HepG2 (cell line): ENCODE measurements at regions not wholly inside any gene's neighbourhood (a gene's known extent, or its start where the extent isn't known, plus 50 kb on each side); places are given as distances from the start of the nearest gene placed in this dataset.

Experiments used
- ARNTL ChIP-seq: sonication (generic); formaldehyde crosslinking; IDR thresholded peaks from 2 replicates; pipeline ENCODE4 v1.4.0; 2020; ENCODE audit warnings: mild to moderate bottlenecking, missing genetic modification reagents
- ATF7 ChIP-seq, 2 experiments: fragments of 450-650 bp in 1 of 2; sonication (generic) in 1 of 2; formaldehyde crosslinking in 1 of 2; IDR thresholded peaks; 2 replicates each; pipeline versions ENCODE4 v1.4.0 to v1.6.1; 2016 to 2020; ENCODE audit warnings: antibody characterized with exemption in 1 of 2, mild to moderate bottlenecking in 1 of 2, missing genetic modification reagents in 1 of 2
- CC2D1A ChIP-seq: sonication (generic); formaldehyde crosslinking; IDR thresholded peaks from 2 replicates; pipeline ENCODE4 v1.8.1; 2023; ENCODE audit warnings: mild to moderate bottlenecking, missing genetic modification reagents
- ESRRA ChIP-seq: sonication (generic); formaldehyde crosslinking; IDR thresholded peaks from 2 replicates; pipeline ENCODE4 v1.5.1; 2020; ENCODE audit warnings: mild to moderate bottlenecking, low read depth, missing genetic modification reagents
- GABPB1 ChIP-seq: IDR thresholded peaks from 2 replicates; pipeline ENCODE4 v1.6.1; 2016; ENCODE audit warnings: mild to moderate bottlenecking, missing genetic modification reagents, moderate library complexity, missing compliant biosample characterization
- MIXL1 ChIP-seq: IDR thresholded peaks from 2 replicates; pipeline ENCODE4 v1.6.1; 2016
- NFATC3 ChIP-seq: sonication (generic); formaldehyde crosslinking; IDR thresholded peaks from 2 replicates; pipeline ENCODE4 v1.5.1; 2020; ENCODE audit warnings: mild to moderate bottlenecking, missing genetic modification reagents
- SPEN ChIP-seq: sonication (generic); formaldehyde crosslinking; IDR thresholded peaks from 2 replicates; pipeline ENCODE4 v1.5.1; 2020; ENCODE audit warnings: low read depth, mild to moderate bottlenecking, missing genetic modification reagents
- TARDBP ChIP-seq: sonication (generic); formaldehyde crosslinking; IDR thresholded peaks from 2 replicates; pipeline ENCODE4 v1.8.0; 2022; ENCODE audit warnings: mild to moderate bottlenecking, missing genetic modification reagents
- THAP11 ChIP-seq: IDR thresholded peaks from 2 replicates; pipeline ENCODE4 v1.6.1; 2016; ENCODE audit warnings: missing biosample characterization, missing genetic modification reagents
- ZNF629 ChIP-seq: sonication (generic); formaldehyde crosslinking; conservative IDR thresholded peaks from 2 replicates; pipeline ENCODE4 v1.5.0; 2020; ENCODE audit warnings: missing genetic modification reagents
- ZSCAN29 ChIP-seq: sonication (generic); formaldehyde crosslinking; conservative IDR thresholded peaks from 2 replicates; pipeline ENCODE4 v1.4.0; 2020; ENCODE audit warnings: mild to moderate bottlenecking, missing genetic modification reagents
- ZSCAN9 ChIP-seq: IDR thresholded peaks from 2 replicates; pipeline ENCODE4 v1.6.1; 2016; ENCODE audit warnings: borderline replicate concordance
- TF ChIP-seq, protein P1 (sequence below): sonication (generic); formaldehyde crosslinking; IDR thresholded peaks from 2 replicates; pipeline ENCODE4 v1.4.0; 2020; ENCODE audit warnings: missing genetic modification reagents, borderline replicate concordance
- TF ChIP-seq, protein P2 (sequence below): sonication (generic); formaldehyde crosslinking; IDR thresholded peaks from 2 replicates; pipeline ENCODE4 v1.8.1; 2023; ENCODE audit warnings: mild to moderate bottlenecking, moderate library complexity, missing genetic modification reagents
- TF ChIP-seq, protein P3 (sequence below): IDR thresholded peaks from 2 replicates; pipeline ENCODE4 v1.6.1; 2018; ENCODE audit warnings: missing genetic modification reagents, mild to moderate bottlenecking, missing compliant biosample characterization
- TF ChIP-seq, protein P4 (sequence below): sonication (generic); formaldehyde crosslinking; IDR thresholded peaks from 2 replicates; pipeline ENCODE4 v1.4.0; 2020; ENCODE audit warnings: mild to moderate bottlenecking, missing genetic modification reagents, borderline replicate concordance

DNA sequence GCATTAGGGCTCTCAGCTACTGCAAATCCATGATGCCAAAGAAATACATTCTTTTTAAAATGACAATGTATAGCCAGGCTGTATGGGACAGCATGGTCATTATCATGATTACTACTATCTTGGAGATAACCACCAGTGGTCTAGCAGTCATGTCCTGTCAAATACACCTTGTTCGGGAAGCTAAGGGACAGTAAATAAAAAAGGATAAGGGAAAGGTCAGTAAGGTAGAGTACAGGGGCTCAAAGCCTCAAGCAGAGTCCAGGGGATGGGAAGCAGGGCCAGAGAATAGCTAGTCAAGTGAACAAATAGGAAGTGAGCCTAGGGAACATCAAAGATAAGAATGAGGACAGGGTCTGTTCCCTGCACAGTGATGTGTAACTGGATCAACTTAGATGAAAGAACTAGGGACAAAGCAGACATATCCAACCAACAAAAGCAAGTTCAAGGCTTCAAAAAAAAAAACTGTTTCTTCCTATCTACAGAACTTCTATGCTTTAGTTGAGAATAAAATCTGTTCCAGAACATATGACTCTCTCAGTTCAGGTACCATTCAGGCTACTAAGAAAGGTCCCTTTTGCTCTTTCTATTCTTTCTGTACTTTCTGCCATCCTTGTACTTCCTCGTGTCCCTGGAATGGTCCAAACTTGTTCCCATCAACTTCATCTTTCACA lies 62.9 kb upstream of the EHBP1 start (continued):
- TF ChIP-seq NFATC3 (CRISPR knock-in tag) (no peak), TARDBP (CRISPR knock-in tag) (peak; percentile 74; the same call in 1 of the 2 replicates), ESRRA (CRISPR knock-in tag) (peak; percentile 84), ZNF629 (CRISPR knock-in tag) (peak; percentile 59), CC2D1A (CRISPR knock-in tag) (no peak), ARNTL (CRISPR knock-in tag) (0 out of 2 replicates have a peak, but pooled peaks have one; percentile 49), ZSCAN9 (CRISPR knock-in tag) (peak; percentile 71; the same call in 1 of the 2 replicates), SPEN (CRISPR knock-in tag) (peak; percentile 51; the same call in 1 of the 2 replicates), GABPB1 (CRISPR knock-in tag) (peak; percentile 29; the same call in 1 of the 2 replicates), ZSCAN29 (CRISPR knock-in tag) (peak; percentile 83; the same call in 1 of the 2 replicates), MIXL1 (peak; percentile 65), THAP11 (CRISPR knock-in tag) (peak; percentile 17; the same call in 1 of the 2 replicates), ATF7 (IDR thresholded peaks at IDR 0.05) (no peak), ATF7 (CRISPR knock-in tag; IDR thresholded peaks at IDR 0.05) (no peak)
- TF ChIP-seq, protein P1, sequence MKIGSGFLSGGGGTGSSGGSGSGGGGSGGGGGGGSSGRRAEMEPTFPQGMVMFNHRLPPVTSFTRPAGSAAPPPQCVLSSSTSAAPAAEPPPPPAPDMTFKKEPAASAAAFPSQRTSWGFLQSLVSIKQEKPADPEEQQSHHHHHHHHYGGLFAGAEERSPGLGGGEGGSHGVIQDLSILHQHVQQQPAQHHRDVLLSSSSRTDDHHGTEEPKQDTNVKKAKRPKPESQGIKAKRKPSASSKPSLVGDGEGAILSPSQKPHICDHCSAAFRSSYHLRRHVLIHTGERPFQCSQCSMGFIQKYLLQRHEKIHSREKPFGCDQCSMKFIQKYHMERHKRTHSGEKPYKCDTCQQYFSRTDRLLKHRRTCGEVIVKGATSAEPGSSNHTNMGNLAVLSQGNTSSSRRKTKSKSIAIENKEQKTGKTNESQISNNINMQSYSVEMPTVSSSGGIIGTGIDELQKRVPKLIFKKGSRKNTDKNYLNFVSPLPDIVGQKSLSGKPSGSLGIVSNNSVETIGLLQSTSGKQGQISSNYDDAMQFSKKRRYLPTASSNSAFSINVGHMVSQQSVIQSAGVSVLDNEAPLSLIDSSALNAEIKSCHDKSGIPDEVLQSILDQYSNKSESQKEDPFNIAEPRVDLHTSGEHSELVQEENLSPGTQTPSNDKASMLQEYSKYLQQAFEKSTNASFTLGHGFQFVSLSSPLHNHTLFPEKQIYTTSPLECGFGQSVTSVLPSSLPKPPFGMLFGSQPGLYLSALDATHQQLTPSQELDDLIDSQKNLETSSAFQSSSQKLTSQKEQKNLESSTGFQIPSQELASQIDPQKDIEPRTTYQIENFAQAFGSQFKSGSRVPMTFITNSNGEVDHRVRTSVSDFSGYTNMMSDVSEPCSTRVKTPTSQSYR (CRISPR knock-in tag) = peak; percentile 62; the same call in 1 of the 2 replicates
- TF ChIP-seq, protein P2, sequence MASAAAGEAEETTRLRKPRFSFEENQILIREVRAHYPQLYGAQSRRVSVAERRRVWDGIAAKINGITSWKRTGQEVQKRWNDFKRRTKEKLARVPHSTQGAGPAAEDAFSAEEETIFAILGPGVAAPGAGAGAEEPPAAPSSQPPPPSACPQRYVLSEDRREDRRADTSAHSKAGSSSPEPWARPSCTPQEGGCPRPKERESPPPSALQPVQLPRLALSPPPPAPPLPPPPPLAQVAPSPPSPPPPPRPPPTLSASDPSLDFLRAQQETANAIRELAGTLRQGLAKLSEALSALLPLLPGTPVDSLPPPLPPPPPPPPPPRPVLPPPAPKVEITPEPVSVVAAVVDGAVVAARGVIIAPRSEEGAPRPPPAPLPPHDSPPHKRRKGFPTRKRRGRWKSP (CRISPR knock-in tag) = no peak
- TF ChIP-seq, protein P3, sequence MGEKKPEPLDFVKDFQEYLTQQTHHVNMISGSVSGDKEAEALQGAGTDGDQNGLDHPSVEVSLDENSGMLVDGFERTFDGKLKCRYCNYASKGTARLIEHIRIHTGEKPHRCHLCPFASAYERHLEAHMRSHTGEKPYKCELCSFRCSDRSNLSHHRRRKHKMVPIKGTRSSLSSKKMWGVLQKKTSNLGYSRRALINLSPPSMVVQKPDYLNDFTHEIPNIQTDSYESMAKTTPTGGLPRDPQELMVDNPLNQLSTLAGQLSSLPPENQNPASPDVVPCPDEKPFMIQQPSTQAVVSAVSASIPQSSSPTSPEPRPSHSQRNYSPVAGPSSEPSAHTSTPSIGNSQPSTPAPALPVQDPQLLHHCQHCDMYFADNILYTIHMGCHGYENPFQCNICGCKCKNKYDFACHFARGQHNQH (CRISPR knock-in tag) = peak; percentile 94
- TF ChIP-seq, protein P4, sequence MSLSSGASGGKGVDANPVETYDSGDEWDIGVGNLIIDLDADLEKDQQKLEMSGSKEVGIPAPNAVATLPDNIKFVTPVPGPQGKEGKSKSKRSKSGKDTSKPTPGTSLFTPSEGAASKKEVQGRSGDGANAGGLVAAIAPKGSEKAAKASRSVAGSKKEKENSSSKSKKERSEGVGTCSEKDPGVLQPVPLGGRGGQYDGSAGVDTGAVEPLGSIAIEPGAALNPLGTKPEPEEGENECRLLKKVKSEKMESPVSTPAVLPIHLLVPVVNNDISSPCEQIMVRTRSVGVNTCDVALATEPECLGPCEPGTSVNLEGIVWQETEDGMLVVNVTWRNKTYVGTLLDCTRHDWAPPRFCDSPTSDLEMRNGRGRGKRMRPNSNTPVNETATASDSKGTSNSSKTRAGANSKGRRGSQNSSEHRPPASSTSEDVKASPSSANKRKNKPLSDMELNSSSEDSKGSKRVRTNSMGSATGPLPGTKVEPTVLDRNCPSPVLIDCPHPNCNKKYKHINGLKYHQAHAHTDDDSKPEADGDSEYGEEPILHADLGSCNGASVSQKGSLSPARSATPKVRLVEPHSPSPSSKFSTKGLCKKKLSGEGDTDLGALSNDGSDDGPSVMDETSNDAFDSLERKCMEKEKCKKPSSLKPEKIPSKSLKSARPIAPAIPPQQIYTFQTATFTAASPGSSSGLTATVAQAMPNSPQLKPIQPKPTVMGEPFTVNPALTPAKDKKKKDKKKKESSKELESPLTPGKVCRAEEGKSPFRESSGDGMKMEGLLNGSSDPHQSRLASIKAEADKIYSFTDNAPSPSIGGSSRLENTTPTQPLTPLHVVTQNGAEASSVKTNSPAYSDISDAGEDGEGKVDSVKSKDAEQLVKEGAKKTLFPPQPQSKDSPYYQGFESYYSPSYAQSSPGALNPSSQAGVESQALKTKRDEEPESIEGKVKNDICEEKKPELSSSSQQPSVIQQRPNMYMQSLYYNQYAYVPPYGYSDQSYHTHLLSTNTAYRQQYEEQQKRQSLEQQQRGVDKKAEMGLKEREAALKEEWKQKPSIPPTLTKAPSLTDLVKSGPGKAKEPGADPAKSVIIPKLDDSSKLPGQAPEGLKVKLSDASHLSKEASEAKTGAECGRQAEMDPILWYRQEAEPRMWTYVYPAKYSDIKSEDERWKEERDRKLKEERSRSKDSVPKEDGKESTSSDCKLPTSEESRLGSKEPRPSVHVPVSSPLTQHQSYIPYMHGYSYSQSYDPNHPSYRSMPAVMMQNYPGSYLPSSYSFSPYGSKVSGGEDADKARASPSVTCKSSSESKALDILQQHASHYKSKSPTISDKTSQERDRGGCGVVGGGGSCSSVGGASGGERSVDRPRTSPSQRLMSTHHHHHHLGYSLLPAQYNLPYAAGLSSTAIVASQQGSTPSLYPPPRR (CRISPR knock-in tag) = peak; percentile 92
